HG03135 (cell line): ENCODE measurements at regions not wholly inside any gene's neighbourhood (a gene's known extent, or its start where the extent isn't known, plus 50 kb on each side); places are given as distances from the start of the nearest gene placed in this dataset.

ENCODE experiments used
- ATAC-seq: cut with Tn5 transposase; IDR thresholded peaks from one replicate; pipeline ENCODE4 v1.9.1; 2021; ENCODE audit warnings: mild to moderate bottlenecking, moderate library complexity; ENCODE audit not compliant: unreplicated experiment

DNA sequence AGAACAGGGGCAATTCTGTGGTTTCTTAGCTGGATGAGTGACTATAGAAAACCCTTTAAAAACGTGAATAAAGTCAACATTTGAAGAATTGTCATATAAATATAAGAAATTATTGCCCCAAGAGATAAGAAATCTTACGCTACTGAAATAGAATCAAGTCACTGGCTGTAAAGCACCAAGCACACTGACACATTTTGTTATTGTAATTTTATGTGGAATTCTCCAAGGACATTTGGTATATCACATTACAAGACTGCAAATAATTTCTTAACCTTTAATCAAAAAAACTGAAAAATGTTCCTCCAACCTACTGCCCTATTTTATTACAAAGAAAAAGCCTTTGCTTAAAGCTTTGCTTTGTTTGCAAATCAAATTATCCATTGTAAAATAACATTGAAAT lies 383.3 kb downstream of the IPMK start:
- ATAC-seq, result no peak

GRCh38 chr10:57880446-57881227 lies 387.1 kb downstream of the IPMK start:
- no peak for ATAC-seq

GRCh38 chr10:57874810-57875209 lies 392.9 kb downstream of the IPMK start:
- ATAC-seq, result no peak

DNA sequence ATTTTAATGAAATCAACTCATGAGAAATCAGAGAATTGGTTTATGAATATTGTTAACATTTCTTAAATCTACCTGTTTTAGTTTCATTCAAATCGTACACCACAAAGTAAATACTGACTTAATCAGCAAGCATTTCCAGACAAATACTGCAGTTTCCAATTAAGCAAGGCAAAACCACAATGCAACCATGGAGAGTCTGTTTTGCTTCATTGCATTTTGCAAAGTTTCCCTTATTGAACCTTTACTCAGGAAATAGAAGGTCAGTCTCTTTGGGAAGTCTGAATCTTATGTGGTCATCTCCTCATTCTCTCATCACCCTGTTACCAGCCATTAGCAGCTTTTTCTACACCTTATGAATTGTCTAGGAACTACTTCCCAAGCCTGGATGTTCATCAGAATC lies 400.5 kb downstream of the IPMK start:
- no peak for ATAC-seq

DNA sequence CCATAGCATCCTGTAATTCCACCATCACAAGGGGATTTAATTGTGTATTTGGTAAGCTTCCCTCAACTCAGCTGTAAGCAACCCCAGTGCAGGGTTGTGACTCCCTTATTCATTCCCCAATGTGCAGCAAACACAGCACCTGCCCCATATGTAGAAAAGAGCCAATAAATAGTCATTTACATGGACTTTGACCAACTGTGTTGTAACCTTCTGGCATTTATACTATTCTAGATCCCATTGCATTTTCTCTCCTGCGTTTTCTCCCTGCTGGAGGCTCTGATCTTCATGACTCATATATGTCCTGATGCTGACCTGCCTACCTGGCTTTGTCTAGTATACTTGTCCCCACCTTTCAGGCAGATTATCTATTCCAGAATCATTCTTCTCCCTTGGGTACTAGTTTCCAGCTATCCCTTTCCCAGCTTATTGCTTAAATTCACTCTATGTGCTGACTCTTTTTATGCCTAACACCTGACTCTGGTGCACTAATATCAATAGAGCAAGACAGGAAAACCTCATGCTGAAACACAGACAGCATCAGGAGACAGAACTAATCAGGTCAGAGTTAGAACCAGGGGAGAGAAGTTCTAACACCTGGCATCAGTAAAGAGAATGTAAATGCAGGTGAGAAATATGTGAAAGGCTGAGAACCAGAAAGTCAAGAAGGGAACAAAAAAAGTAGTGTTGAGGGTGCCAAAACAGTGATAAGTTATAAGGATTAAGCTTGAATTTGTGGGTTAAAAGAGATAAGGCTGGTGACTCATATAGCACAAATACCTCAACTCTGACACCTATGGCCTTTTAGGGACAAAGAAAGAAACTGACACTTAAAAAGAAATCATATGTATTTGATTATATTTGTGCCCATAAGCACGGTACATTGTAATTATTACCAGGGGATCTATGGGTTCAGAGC lies 402.7 kb downstream of the IPMK start:
- no peak for ATAC-seq

GRCh38 chr10:57849691-57850357 lies 417.9 kb downstream of the IPMK start:
- no peak for ATAC-seq

DNA sequence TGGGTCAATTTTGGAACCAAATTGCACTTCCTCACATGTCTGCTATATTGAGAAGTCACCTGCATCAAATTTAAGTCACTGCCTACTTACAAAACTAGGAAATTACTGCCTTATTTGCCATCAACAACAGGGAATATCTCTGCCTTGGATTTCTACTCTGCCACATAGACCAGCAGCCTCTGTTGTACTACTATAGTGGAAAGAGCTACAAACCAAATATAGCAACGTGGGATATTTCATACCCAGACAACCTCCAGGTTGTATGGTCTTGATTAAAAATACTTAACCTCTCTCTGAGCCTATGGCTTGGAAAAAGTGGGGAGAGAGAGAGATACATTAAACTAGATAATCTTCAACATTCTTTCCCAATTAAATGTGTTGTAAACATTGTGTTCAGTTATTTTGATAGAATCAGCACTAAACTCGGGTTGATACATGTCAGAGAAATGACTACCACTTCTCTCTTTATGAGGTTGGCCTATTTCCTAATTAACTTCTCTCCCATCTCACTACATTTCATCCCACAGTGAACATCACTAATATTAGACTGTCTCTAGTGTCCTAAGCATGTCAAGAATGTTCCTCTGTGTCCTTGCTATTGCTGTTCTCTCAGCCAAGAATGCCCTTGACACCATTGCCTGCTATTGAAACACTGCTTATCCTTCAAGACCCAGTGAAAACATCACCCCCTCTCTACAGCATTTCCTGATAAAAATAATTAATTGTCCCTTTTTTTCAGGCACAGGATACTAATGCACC lies 421.2 kb downstream of the IPMK start:
- no peak for ATAC-seq

GRCh38 chr10:57844387-57844998 lies 423.2 kb downstream of the IPMK start:
- no peak for ATAC-seq

DNA sequence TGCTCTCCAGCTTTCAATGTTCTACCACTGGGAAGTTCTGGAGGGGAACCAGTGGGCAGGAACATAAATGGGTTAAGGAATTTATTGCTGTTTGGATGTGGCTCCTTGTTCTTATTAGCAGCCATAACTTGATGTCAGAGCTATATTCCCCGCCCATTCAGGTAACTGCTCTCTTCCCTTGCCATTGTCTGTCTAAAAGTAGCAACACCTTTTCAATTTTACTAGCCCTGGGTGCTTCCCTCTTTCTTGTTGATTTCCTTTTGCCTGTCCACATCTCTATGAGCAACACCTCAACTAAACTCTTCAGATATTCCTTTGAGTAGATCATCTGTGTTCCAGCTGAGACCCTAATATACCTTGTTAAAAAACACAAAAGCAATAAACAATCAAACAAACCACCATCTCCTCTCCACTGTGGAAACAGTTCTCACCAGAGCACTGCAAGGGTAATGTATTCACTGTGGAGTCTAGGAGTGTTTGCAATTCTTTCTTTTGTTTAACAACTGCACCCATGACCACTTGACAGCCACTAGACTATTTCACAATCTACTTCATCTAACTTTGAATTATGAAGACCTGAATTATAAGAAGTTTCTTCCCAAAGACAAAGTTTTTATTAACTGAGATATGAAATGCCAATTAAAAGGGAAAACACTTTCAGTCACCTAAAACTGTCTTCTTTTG lies 436.7 kb downstream of the IPMK start:
- ATAC-seq, result no peak

- ATAC-seq, result no peak
Observed at GRCh38 chr10:57825015-57825414, 442.7 kb downstream of the IPMK start.

DNA sequence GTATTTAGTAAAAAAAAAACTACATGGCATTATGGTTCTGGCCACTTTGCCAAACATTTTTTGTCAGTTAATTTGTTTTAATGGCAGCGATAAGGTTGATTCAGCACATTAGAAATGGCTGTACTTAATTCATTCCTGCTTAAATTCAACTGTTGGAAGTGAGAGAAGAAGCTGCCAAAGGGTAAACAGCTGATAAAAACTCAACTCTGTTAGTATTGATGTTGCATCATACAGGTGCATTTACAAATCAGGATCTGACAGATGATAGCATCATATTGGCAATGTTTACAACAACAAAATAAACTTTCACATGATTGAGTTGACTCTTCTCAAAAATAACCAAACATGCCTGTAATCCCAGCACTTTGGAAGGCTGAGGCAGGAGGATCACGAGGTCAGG lies 444.3 kb downstream of the IPMK start:
- ATAC-seq, result no peak

GRCh38 chr10:57822965-57823364 lies 444.7 kb downstream of the IPMK start:
- ATAC-seq, result no peak

DNA sequence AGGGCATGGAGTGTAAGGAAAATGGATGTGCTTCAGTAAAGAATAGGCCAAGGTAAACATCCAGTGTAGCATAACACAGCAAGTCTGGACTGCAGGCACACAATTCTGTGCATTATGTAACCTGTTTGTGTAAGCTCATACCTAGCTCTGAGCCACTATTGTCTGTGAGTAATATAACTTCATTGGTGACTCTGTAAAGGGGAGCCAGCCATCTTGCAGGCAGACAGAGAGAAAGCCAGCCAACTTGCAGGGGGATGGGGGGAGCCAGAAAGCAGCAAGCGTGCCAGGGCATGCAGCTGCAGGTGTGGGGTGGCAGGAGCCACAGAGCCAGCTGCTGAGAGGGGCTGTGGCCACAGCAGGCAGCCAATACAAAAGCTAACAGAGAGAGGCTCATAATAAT lies 449.2 kb downstream of the IPMK start:
- ATAC-seq, result no peak

- ATAC-seq, result no peak
Observed at GRCh38 chr10:57817741-57818140, 450.0 kb downstream of the IPMK start.

DNA sequence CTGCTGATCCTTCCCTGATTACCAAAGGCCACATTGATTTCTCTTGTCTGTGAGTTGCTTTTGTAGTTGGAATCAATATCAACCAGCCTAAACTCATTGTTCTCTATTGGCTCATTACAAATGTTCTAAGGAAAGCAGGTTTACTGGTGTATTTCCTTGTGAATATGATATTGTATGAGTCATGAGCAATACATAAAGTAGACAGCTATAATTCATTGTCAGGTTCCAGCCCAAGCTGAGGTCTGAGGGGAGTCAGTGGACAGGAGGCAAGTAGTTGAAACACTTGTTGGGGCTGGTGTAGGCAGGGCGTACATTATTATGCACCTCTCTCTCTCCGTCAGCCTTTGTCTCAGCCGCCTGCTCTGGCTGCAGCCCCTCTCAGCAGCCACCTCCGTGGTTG lies 451.7 kb downstream of the IPMK start:
- no peak for ATAC-seq

DNA sequence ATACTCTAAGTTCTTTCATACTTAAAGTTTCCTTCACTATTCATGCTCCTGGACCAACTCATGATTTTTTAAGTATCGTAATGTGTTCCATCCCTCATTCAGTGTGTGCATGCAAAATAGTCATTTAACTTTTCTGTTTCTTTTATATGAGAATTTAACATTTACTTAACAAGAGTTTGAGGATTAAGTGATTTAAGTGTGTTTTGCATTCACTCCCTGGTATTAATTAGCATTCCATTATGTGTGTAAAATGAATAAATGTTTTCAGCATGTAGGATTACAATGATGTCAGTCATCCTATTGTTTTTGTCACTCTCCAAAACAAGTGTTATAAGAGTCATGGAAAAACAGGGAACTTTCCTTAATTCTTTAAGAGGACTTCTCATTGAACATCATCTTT lies 457.7 kb downstream of the IPMK start:
- ATAC-seq, result no peak

GRCh38 chr10:57807906-57808305 lies 459.8 kb downstream of the IPMK start:
- no peak for ATAC-seq

DNA sequence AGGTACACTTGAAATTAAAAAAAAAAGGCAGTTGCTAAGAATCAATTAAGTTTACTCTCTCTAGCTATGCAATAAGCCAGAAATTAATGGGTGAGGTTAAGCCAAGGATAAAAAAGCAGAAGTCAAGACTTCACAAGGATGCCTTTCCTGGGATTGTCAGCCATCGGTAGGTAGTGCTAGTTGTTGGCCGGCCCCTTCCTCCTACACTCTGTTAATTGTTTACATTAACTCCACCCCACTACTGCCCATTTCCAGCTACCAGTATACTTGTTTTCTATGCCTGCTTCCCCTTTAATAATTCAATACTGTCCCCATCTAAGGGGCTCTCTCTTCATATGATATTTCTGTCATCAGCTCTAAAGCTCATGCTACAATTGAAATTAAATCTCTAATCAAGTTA lies 461.0 kb downstream of the IPMK start:
- no peak for ATAC-seq

GRCh38 chr10:57799625-57800024 lies 468.1 kb downstream of the IPMK start:
- no peak for ATAC-seq

GRCh38 chr10:57798830-57799229 lies 468.9 kb downstream of the IPMK start:
- ATAC-seq, result no peak
